Stimulated activated CD4-positive, alpha-beta T cell treated with anti-CD3 and anti-CD28 coated beads, Interleukin-15, amount 100 ng/mL, for 24 hours (primary cell): ENCODE measurements at regions not wholly inside any gene's neighbourhood (a gene's known extent, or its start where the extent isn't known, plus 50 kb on each side); places are given as distances from the start of the nearest gene placed in this dataset.
"Not testable (repeated sequence)": the region's sequence is repeated elsewhere in the genome, so short reads cannot be mapped to it uniquely, and the experiment has no call there.

Experiments
- DNase-seq: peaks from one replicate; pipeline ENCODE4 v3.0.0-alpha.2; 2020

DNA sequence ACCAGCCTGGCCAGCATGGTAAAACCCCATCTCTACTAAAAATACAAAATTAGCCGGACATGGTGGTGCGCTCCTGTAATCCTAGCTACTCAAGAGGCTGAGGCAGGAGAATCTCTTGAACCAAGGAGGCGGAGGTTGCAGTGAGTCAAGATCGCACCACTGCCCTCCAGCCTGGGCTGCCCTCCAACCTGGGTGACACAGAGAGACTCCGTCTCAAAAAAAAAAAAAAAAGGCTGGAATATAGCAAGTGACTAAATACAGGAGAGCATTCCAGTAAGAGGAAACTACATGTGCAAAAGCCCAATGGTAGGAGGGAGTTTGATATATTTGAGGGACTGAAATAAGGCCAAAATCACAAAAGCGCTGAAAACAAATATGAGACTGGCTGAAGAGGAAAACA, 76.5 kb upstream of the NR5A2 start:
- DNase-seq = not testable (repeated sequence)

DNA sequence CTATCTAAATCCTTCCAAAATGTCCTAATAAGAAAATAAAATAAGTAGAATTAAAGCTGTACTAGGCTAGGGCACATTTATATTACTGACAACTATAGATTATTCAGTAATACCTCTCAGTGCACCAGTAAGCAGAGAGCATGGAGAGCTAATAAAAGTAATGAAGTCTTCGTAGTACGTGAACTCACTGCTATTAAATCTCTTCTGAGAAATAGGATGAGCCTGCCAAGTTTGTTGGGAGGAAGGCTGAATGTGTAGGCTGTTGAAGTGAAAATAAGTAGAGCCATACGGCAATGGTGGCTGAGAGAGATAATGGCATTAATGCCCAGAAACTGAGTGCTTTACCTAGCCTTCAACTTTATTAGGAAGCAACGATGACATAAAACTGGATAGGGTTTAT, 73.9 kb upstream of the NR5A2 start:
- DNase-seq = no peak

DNA sequence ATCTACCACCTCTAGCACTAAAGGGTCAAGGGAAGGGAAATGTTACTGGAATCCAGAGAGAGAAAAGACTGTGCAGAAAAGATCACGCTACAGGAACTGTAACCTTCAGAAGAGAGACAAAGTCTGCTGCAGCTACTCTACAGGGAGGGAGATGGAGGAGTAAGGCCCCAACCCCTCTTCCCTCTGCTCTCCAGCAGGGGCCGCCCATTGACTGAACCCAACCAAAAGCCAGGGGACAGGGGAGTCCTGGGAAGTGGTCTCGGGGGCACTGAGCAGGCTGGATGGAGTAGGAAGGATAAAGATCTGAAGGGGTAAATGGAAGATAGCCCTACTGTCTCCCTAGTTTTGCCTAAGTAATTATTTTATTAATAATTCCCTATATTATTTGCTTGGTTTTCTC, 72.8 kb upstream of the NR5A2 start:
- DNase-seq = no peak

DNA sequence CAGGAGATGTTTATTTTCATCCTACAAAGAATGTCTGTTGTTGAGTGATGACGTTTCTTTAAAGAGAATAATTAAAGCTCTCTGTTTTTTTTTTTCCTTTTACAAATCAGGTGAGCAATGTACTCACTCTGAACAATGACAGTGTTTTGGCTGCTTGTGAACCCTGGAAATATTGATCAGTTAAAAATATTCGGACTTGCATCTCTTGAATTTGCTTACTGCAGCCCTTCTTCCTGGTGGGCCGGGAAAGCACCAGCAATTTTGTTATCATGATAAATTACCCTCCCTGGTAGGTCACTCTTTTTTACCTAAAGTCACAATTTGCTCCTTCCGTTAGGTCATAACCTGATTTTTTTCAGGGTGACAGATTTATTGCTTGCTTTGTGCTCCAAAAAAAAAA, 72.3 kb upstream of the NR5A2 start:
- DNase-seq = no peak

DNA sequence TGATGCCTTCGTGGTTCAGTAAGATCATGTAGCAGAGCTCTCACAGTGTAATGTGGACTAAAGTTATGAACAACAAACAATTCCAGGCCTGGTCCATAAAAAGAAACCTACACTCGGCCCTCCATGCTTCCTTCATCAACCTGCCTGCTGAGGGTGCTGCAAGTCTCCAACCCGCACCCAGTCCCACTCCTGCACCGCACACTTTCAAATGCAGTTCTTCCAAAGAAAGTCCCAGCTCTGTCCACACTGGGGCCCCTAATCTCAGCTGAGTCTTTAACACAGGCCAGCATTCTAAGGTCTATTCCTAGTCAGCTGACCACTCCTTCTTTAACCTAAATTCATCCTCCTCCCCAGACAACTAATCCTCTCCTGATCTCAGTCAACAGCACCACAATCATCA, 71.5 kb upstream of the NR5A2 start:
- no peak for DNase-seq

DNA sequence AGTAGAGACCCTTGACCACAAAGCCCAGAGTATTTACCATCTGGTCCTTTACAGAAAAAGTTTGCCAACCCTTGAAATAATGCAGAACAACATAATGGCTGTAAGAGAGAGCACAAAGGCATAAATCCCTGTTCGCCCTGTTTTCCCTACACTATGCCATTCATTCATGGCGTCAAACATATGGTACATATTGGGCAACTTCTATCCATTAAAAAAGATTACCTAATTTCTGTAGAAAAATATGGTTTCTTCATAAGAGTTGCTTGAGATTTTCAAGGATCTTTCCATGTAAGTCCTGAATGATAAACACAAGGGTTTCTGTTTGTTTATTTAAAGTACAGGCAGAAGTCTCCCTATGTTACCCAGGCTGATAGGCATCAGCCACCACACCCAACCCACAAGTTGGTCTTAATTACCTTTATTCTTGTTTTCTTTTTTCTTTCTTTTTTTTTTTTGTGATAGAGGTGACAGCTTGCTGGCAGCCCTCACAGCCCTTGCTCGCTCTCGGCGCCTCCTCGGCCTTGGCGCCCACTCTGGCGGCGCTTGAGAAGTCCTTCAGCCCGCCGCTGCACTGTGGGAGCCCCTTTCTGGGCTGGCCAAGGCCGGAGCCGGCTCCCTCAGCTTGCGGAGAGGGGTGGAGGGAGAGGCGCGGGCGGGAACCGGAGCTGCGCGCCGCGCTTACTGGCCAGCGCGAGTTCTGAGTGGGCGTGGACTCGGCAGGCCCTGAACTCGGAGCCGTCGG, 68.3 kb upstream of the NR5A2 start:
- no peak for DNase-seq

DNA sequence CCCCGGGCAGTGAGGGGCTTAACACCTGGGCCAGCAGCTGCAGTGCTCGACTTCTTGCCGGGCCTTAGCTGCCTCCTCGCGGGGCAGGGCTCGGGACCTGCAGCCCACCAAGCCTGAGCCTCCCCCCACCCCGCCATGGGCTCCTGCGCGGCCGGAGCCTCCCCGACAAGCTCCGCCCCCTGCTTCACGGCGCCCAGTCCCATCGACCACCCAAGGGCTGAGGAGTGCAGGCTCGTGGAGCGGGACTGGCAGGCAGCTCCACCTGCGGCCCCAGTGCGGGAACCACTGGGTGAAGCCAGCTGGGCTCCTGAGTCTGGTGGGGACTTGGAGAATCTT, 67.8 kb upstream of the NR5A2 start:
- no peak for DNase-seq

DNA sequence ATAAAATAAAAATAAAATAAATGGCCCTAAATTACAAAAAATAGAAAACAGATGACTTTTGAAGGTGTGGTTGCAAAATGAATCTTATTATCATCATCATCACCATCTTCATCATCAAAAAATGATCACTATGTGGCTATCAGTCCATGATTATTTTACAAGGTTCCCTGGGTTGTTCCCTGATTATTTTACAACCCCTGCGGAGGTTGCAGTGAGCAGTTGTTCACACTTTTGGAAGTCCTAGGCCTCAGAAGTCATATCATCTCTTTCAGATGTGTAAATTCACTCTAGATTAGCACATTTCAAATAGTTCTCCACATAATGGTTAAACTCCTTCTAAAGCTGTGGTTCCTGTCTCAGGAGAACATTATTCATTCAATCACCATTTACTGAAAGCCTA, 57.4 kb upstream of the NR5A2 start:
- no peak for DNase-seq

DNA sequence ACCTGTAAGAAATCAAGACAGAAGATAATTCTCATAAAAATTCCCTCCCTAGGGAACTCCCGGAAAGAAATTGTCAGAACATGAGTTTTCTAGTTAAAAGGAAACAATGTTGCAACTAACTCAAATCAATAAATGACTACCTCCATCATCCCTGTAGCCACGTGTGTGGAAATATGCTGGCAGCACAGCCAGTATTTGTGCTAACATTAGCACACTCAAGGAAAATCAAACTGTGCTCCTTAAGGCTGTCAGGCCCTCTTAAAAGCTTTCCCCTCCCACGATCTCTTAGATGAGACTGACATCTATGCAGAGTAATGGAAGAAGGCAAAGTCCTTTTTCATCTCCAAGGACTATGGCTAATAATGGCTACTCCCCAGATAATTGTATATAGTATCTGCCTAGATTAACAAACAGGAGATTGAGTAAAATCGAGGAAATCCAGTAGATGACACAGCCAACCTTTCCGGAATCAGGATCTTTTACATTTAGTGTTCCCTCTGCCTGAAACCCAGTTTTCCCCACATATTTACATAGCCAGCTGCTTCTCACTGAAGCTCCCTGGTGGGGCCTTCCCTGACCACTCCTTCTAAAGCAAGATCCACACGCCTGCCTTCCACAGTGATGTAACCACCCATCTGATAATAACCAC, 50.9 kb upstream of the NR5A2 start:
- DNase-seq = no peak
